Heart right ventricle (tissue), 16 donors: ENCODE measurements at regions not wholly inside any gene's neighbourhood (a gene's known extent, or its start where the extent isn't known, plus 50 kb on each side); places are given as distances from the start of the nearest gene placed in this dataset.

ENCODE experiments used
- ATAC-seq, 8 donors: fragments of 200-7000 bp; cut with Tn5 transposase; one replicate each; pipeline ENCODE4 v1.9.1; 2020; ENCODE audit warnings: mild to moderate bottlenecking in 8 of 8, moderate library complexity in 8 of 8, moderate number of reproducible peaks in 1 of 8
- DNase-seq, 2 donors: peaks; one replicate each; pipeline ENCODE4 v3.0.0-alpha.2; 2020
- H3K27ac ChIP-seq, 10 donors: fragments of 200-600 bp; sonication (generic) in 2 of 10; one replicate each; pipeline versions ENCODE4 v1.5.0 to v1.8.0; 2020 to 2022; ENCODE audit warnings: mild to moderate bottlenecking in 3 of 10
- H3K27me3 ChIP-seq, 7 donors: fragments of 200-600 bp; one replicate each; pipeline ENCODE4 v1.8.0; 2021 to 2022; ENCODE audit warnings: mild to moderate bottlenecking in 2 of 7
- H3K36me3 ChIP-seq, 9 donors: fragments of 200-600 bp; sonication (generic) in 1 of 9; one replicate each; pipeline versions ENCODE4 v1.5.0 to v1.8.0; 2020 to 2022; ENCODE audit warnings: mild to moderate bottlenecking in 2 of 9
- H3K4me1 ChIP-seq, 9 donors: fragments of 200-600 bp; sonication (generic) in 1 of 9; one replicate each; pipeline versions ENCODE4 v1.5.0 to v1.8.0; 2020 to 2022; ENCODE audit warnings: mild to moderate bottlenecking in 4 of 9
- H3K4me3 ChIP-seq, 10 donors: fragments of 200-600 bp; sonication (generic) in 2 of 10; one replicate each; pipeline versions ENCODE4 v1.5.0 to v1.8.0; 2020 to 2022; ENCODE audit warnings: mild to moderate bottlenecking in 7 of 10, moderate library complexity in 2 of 10
- H3K9me3 ChIP-seq, 11 donors: fragments of 200-600 bp in 10 of 11; sonication (generic) in 2 of 11; one replicate each; pipeline versions ENCODE4 v1.5.0 to v1.8.0; 2013 to 2022; ENCODE audit warnings: mild to moderate bottlenecking in 2 of 11, control low read depth in 1 of 11, moderate library complexity in 1 of 11
- CTCF ChIP-seq, 9 donors: fragments of 200-600 bp; sonication (generic) in 2 of 9; IDR thresholded peaks; one replicate each; pipeline versions ENCODE4 v1.5.0 to v1.8.0; 2021 to 2022; ENCODE audit warnings: antibody characterized with exemption in 9 of 9, mild to moderate bottlenecking in 5 of 9, moderate library complexity in 1 of 9
- WGBS, 2 donors: extraction: QIAGEN DNeasy Blood & Tissue Kit; methylation state at CpG; one replicate each; pipeline ENCODE4 v1.1.7; 2013; ENCODE audit warnings: inconsistent platforms in 1 of 2; 5-methylcytosine and 5-hydroxymethylcytosine counted together
- intact Hi-C, 10 donors: fragments of 100-400 bp; cut with DNase I; formaldehyde crosslinking; loops; one replicate each; pipeline versions ENCODE4 v1.11.1 to v1.14.2; 2022
- donor health status: Arrhythmogenic right ventricular cardiomyopathy.
- donor health status: ischemic (EF 13 %, LVEDD 7.1; RV severe dilation, severe dysfunction).
- donor health status: healthy with polysubstance abuse.
- donor health status: DM: no; HTN: yes; CAD: no.
- donor health status: DM: no; HTN: no; CAD: no.
- donor health status: ischemic (EF 25% LVEDD 6.9; RV normal size, moderate dysfunction).
- donor health status: ischemic (EF 25% LVEDD 5.7; RV mildly dilated, moderate dysfunction).
- donor health status: healthy.
- donor health status: DM: yes; HTN: yes; CAD: no.
- donor health status: Ischemic cardiomyopathy.
- donor health status: ischemic (EF 35%, LVEDD 5.7; RV mildly dilated, moderate dysfunction).
- donor health status: nonischemic (EF 11% LVEDD 7.7; RV severe dilation, severe dysfunction).
- donor health status: DM: yes; HTN: yes; CAD: no.
- donor health status: PGD.
- donor health status: ischemic (EF 29% LVEDD 5.4; RV normal size, mild dysfunction).
- donor health status: nonischemic (EF 23%, LVEDD 6.1; RV moderate dilation, normal function).

DNA sequence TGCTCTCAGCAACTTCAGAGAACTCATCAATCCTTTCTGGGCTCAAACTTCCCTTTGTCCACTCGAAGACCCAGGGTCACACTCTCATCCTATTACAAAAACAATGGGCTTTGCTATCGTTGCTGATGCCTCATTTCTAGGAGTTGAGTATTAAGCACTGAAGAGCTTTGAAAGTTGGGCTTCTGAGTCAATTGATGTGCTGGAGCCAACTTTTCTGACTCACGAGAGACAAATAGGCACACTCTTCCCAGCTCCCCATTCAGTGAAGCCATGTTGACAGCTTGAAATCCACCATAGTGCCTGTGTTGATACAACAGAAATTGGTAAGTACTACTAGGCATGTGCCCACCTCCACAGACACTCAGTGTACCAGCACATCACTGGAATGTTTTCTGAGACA lies 97.5 kb upstream of the PRSS58 start:
- no peak for TF ChIP-seq CTCF (IDR thresholded peaks at IDR 0.05)
- H3K27me3 ChIP-seq: peaks cover 0 to 11% (median 8%) of the 10 kb centered on the region in 7 donors
- H3K4me1 ChIP-seq: peaks cover 0 to 8% (median 0%) of the 10 kb centered on the region in 9 donors
- H3K27ac ChIP-seq: no peak overlapping the region
- no peaks in the 10 kb centered on the region for H3K36me3 ChIP-seq
- no peak for DNase-seq
- H3K9me3 ChIP-seq: no peaks in the 10 kb centered on the region
- intact Hi-C loops: no loop called here
- ATAC-seq: no peak
- WGBS, 2 donors: 39% methylated on average over 3 of the region's 3 CpGs
- no peak overlapping the region for H3K4me3 ChIP-seq

DNA sequence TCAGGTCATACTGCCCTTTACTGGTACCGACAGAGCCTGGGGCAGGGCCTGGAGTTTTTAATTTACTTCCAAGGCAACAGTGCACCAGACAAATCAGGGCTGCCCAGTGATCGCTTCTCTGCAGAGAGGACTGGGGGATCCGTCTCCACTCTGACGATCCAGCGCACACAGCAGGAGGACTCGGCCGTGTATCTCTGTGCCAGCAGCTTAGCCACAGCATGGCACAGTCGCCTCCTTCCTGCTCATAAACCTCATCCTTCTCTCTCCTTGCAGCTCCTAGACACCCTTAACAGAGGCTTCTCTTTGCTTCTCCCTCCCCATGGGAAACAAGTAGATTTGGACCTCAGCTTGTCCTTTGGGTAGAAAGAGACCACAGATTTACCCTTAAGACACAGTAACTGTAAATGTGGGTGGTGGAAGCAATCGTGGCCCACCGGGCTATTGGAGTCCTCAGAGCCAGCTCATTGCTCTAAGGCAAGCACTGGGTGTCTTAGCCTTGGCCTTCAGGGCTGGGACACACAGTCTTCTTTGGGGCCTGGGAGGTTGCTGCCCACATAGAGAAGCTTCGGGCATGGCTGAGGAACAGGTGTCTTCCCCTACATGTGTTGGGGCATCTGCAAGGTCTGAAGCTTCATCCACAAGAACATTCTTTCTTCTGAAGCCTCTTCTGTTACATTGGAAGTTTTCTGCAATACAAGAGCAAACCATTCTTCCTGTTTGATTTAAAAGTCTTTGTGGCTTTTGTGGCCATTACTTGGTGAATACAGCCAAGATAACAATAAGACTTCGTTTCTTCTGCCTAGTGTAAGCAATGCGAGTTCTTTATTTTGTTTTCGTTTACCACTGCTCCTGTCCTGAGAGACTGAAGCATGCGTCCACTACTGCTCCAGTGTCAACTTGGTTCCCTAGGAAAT lies 95.5 kb upstream of the PRSS58 start:
- H3K4me1 ChIP-seq: peaks cover 0 to 8% (median 0%) of the 10 kb centered on the region in 9 donors
- no peak overlapping the region for H3K4me3 ChIP-seq
- ATAC-seq: no peak
- H3K36me3 ChIP-seq: no peaks in the 10 kb centered on the region
- no peak for DNase-seq
- no peaks in the 10 kb centered on the region for H3K9me3 ChIP-seq
- no peak overlapping the region for H3K27ac ChIP-seq
- peaks cover 0 to 28% (median 18%) of the 10 kb centered on the region in 7 donors for H3K27me3 ChIP-seq
- no peak for TF ChIP-seq CTCF (IDR thresholded peaks at IDR 0.05)
- 72 to 73% methylated on average over 15 of the region's 15 CpGs for WGBS, 2 donors
- intact Hi-C loops: no loop called here

GRCh38 chr7:142352543-142352942 lies 94.7 kb upstream of the PRSS58 start:
- DNase-seq (no peak), ATAC-seq (no peak)
- Histone ChIP-seq H3K4me3 (no peak overlapping the region), H3K9me3 (no peaks in the 10 kb centered on the region), H3K27me3 (peaks cover 0 to 32% (median 22%) of the 10 kb centered on the region in 7 donors), H3K27ac (no peak overlapping the region), H3K4me1 (peaks cover 0 to under 1% (median 0%) of the 10 kb centered on the region in 9 donors), H3K36me3 (no peaks in the 10 kb centered on the region)
- 59 to 65% methylated on average over 9 of the region's 9 CpGs for WGBS, 2 donors
- intact Hi-C loops: no loop called here
- no peak for TF ChIP-seq CTCF (IDR thresholded peaks at IDR 0.05)

GRCh38 chr7:142351145-142351544 lies 93.3 kb upstream of the PRSS58 start:
- H3K27ac ChIP-seq: no peak overlapping the region
- intact Hi-C loops: no loop called here
- ATAC-seq: no peak

More at GRCh38 chr7:142351145-142351544, 93.3 kb upstream of the PRSS58 start:
- WGBS, 2 donors: 82 to 88% methylated on average over 5 of the region's 5 CpGs
- DNase-seq: no peak
- no peaks in the 10 kb centered on the region for H3K4me1 ChIP-seq
- no peak for TF ChIP-seq CTCF (IDR thresholded peaks at IDR 0.05)
- no peaks in the 10 kb centered on the region for H3K9me3 ChIP-seq
- peaks cover 0 to 39% (median 19%) of the 10 kb centered on the region in 7 donors for H3K27me3 ChIP-seq
- H3K4me3 ChIP-seq: no peak overlapping the region
- H3K36me3 ChIP-seq: no peaks in the 10 kb centered on the region
